ENCODE measurements at regions not wholly inside any gene's neighbourhood (a gene's known extent, or its start where the extent isn't known, plus 50 kb on each side); places are given as distances from the start of the nearest gene placed in this dataset.

- Mint-ChIP-seq H3K9me3 (no peaks in the 10 kb centered on the region), H3K27ac (0 out of 2 replicates have a peak overlapping the region, but pooled peaks have one; percentile 31), H3K36me3 (ENCODE audit: low read depth) (no peaks in the 10 kb centered on the region), H3K4me3 (no peak overlapping the region), H3K27me3 (ENCODE audit: insufficient read depth, low read depth, poor library complexity) (no peaks in the 10 kb centered on the region), H3K4me1 (peaks cover 7% of the 10 kb centered on the region)
- TF ChIP-seq NANOG (IDR thresholded peaks at IDR 0.05; ENCODE audit: borderline replicate concordance), result no peak
- TF ChIP-seq ZNF114 (CRISPR knock-in tag; IDR thresholded peaks at IDR 0.05), result no peak
- no peak for TF ChIP-seq EZH2phosphoT487 (IDR thresholded peaks at IDR 0.05; ENCODE audit: unreplicated experiment)
- no peak for TF ChIP-seq STAT1 (IDR thresholded peaks at IDR 0.05; ENCODE audit: unreplicated experiment)
- TF ChIP-seq POLR2AphosphoS5 (IDR thresholded peaks at IDR 0.05; ENCODE audit: low read depth), result no peak
- no peak for TF ChIP-seq CTCF (conservative IDR thresholded peaks at IDR 0.05; ENCODE audit: low read depth in 2 of 2)
- TF ChIP-seq, protein P1, sequence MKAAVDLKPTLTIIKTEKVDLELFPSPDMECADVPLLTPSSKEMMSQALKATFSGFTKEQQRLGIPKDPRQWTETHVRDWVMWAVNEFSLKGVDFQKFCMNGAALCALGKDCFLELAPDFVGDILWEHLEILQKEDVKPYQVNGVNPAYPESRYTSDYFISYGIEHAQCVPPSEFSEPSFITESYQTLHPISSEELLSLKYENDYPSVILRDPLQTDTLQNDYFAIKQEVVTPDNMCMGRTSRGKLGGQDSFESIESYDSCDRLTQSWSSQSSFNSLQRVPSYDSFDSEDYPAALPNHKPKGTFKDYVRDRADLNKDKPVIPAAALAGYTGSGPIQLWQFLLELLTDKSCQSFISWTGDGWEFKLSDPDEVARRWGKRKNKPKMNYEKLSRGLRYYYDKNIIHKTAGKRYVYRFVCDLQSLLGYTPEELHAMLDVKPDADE (IDR thresholded peaks at IDR 0.05), result no peak
- no peak for TF ChIP-seq ZNF331 (CRISPR knock-in tag; IDR thresholded peaks at IDR 0.05; ENCODE audit: low read depth)
- TF ChIP-seq, protein P2, sequence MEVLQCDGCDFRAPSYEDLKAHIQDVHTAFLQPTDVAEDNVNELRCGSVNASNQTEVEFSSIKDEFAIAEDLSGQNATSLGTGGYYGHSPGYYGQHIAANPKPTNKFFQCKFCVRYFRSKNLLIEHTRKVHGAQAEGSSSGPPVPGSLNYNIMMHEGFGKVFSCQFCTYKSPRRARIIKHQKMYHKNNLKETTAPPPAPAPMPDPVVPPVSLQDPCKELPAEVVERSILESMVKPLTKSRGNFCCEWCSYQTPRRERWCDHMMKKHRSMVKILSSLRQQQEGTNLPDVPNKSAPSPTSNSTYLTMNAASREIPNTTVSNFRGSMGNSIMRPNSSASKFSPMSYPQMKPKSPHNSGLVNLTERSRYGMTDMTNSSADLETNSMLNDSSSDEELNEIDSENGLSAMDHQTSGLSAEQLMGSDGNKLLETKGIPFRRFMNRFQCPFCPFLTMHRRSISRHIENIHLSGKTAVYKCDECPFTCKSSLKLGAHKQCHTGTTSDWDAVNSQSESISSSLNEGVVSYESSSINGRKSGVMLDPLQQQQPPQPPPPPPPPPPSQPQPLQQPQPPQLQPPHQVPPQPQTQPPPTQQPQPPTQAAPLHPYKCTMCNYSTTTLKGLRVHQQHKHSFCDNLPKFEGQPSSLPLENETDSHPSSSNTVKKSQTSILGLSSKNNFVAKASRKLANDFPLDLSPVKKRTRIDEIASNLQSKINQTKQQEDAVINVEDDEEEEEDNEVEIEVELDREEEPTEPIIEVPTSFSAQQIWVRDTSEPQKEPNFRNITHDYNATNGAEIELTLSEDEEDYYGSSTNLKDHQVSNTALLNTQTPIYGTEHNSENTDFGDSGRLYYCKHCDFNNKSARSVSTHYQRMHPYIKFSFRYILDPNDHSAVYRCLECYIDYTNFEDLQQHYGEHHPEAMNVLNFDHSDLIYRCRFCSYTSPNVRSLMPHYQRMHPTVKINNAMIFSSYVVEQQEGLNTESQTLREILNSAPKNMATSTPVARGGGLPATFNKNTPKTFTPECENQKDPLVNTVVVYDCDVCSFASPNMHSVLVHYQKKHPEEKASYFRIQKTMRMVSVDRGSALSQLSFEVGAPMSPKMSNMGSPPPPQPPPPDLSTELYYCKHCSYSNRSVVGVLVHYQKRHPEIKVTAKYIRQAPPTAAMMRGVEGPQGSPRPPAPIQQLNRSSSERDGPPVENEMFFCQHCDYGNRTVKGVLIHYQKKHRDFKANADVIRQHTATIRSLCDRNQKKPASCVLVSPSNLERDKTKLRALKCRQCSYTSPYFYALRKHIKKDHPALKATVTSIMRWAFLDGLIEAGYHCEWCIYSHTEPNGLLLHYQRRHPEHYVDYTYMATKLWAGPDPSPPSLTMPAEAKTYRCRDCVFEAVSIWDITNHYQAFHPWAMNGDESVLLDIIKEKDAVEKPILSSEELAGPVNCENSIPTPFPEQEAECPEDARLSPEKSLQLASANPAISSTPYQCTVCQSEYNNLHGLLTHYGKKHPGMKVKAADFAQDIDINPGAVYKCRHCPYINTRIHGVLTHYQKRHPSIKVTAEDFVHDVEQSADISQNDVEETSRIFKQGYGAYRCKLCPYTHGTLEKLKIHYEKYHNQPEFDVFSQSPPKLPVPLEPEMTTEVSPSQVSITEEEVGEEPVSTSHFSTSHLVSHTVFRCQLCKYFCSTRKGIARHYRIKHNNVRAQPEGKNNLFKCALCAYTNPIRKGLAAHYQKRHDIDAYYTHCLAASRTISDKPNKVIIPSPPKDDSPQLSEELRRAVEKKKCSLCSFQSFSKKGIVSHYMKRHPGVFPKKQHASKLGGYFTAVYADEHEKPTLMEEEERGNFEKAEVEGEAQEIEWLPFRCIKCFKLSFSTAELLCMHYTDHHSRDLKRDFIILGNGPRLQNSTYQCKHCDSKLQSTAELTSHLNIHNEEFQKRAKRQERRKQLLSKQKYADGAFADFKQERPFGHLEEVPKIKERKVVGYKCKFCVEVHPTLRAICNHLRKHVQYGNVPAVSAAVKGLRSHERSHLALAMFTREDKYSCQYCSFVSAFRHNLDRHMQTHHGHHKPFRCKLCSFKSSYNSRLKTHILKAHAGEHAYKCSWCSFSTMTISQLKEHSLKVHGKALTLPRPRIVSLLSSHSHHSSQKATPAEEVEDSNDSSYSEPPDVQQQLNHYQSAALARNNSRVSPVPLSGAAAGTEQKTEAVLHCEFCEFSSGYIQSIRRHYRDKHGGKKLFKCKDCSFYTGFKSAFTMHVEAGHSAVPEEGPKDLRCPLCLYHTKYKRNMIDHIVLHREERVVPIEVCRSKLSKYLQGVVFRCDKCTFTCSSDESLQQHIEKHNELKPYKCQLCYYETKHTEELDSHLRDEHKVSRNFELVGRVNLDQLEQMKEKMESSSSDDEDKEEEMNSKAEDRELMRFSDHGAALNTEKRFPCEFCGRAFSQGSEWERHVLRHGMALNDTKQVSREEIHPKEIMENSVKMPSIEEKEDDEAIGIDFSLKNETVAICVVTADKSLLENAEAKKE (CRISPR knock-in tag; IDR thresholded peaks at IDR 0.05), result no peak
- TF ChIP-seq JUNB (IDR thresholded peaks at IDR 0.05; ENCODE audit: unreplicated experiment), result no peak
- TF ChIP-seq EZH2 (IDR thresholded peaks at IDR 0.05; ENCODE audit: low read depth, unreplicated experiment), result no peak
- no peaks in the 10 kb centered on the region for H3K4me1 ChIP-seq (ENCODE audit: insufficient read depth)
- H3K27me3 ChIP-seq (ENCODE audit: insufficient read depth), result no peaks in the 10 kb centered on the region
- no peaks in the 10 kb centered on the region for H3F3A ChIP-seq (replicated peaks; ENCODE audit: low read depth)
- no peaks in the 10 kb centered on the region for H3K9me2 ChIP-seq (ENCODE audit: insufficient read depth)
- no peaks in the 10 kb centered on the region for H3K79me2 ChIP-seq (replicated peaks; ENCODE audit: insufficient read depth)
- no peaks in the 10 kb centered on the region for H4K20me1 ChIP-seq (replicated peaks; ENCODE audit: insufficient read depth)
- H3K4me2 ChIP-seq, result no peak overlapping the region
- DNase-seq (ENCODE audit: low spot score) (no peak), ATAC-seq (no peak)
- no peak overlapping the region for H3K4me3 ChIP-seq
- no peak overlapping the region for H3K27ac ChIP-seq (ENCODE audit: low read depth)
- no peak overlapping the region for H2AFZ ChIP-seq
- H3K36me3 ChIP-seq (ENCODE audit: insufficient read depth), result no peaks in the 10 kb centered on the region
These were observed 451.5 kb upstream of the SORCS1 start for GRCh38 chr10:107616031-107616430.

All from GM23338 (cell line).